ENCODE measurements at regions not wholly inside any gene's neighbourhood (a gene's known extent, or its start where the extent isn't known, plus 50 kb on each side); places are given as distances from the start of the nearest gene placed in this dataset.
"Not testable (repeated sequence)": the region's sequence is repeated elsewhere in the genome, so short reads cannot be mapped to it uniquely, and the experiment has no call there.

DNA sequence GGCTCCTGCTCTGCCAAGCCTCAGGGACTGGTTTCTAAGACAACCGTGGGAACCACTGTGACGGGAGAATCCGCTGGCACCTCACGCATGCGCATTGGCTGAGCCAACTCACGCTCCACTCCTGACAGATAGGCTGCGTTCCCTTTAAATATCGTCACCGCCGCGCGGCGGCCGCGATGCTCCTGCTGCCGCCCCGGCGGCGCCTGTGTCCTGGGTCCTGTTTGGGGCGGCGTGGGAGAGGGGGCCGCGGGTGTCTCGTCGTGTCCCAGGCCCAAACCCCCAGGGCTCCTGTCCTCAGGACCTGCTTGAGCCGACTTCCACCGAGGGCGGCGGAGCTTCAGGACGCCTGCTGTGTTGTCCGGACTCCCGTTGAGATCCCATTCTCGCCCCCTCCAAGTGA, 684.8 kb upstream of the TPTE start:
- POLR2A ChIA-PET, CTCF ChIA-PET: not testable (repeated sequence)

DNA sequence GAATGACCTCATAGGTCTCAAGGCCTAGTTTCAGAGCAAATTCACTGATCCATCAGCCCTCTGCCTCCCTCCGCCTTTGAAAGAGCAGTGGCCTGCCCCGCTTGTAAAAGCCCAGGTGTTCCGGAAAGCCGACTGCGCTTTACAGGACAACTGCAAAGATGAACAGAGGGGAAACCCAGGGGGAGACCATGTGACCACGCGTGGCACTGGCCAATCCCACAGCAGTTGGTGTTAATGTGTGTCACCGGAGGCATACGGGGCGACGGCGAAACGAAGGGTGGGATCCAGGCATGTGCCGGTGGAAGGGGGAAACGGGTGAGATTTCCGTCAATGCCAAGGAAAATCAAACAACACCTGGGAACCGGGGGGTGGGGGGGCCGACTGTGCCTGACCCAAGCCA, 684.4 kb upstream of the TPTE start:
- POLR2A ChIA-PET; H3K4me3 ChIP-seq (ENCODE audit: control insufficient read depth in 1 of 7, extremely low read depth in 1 of 7, insufficient read depth in 4 of 7, low read depth in 2 of 7, low read length in 6 of 7); H3K36me3 ChIP-seq (ENCODE audit: control insufficient read depth in 4 of 4, insufficient read depth in 4 of 4, low read length in 3 of 4); H3K27me3 ChIP-seq (replicated peaks in 2 of 5; ENCODE audit: control insufficient read depth in 4 of 5, insufficient read depth in 5 of 5, low read length in 4 of 5); H3K4me1 ChIP-seq (ENCODE audit: control extremely low read depth in 1 of 4, control insufficient read depth in 4 of 4, insufficient read depth in 4 of 4, low read length in 3 of 4); H3K27ac ChIP-seq (ENCODE audit: insufficient read depth in 1 of 2, low read depth in 1 of 2, low read length in 2 of 2, poor library complexity in 1 of 2, severe bottlenecking in 2 of 2); DNase-seq; CTCF ChIA-PET: not testable (repeated sequence)
- WGBS (ENCODE audit: insufficient coverage): 77% methylated on average over 14 of the region's 18 CpGs
- H3K9me3 ChIP-seq (ENCODE audit: control extremely low read depth in 1 of 5, control insufficient read depth in 4 of 5, insufficient read depth in 2 of 5, low read depth in 1 of 5, low read length in 4 of 5): peaks cover 0 to 23% (median 13%) of the 10 kb centered on the region in 5 experiments

More for the DNA sequence above, 684.8 kb upstream of the TPTE start:
- not testable (repeated sequence) for H3K27me3 ChIP-seq (replicated peaks in 2 of 5; ENCODE audit: control insufficient read depth in 4 of 5, insufficient read depth in 5 of 5, low read length in 4 of 5); DNase-seq; H3K27ac ChIP-seq (ENCODE audit: insufficient read depth in 1 of 2, low read depth in 1 of 2, low read length in 2 of 2, poor library complexity in 1 of 2, severe bottlenecking in 2 of 2); H3K36me3 ChIP-seq (ENCODE audit: control insufficient read depth in 4 of 4, insufficient read depth in 4 of 4, low read length in 3 of 4); H3K4me3 ChIP-seq (ENCODE audit: control insufficient read depth in 1 of 7, extremely low read depth in 1 of 7, insufficient read depth in 4 of 7, low read depth in 2 of 7, low read length in 6 of 7); H3K4me1 ChIP-seq (ENCODE audit: control extremely low read depth in 1 of 4, control insufficient read depth in 4 of 4, insufficient read depth in 4 of 4, low read length in 3 of 4)
- H3K9me3 ChIP-seq (ENCODE audit: control extremely low read depth in 1 of 5, control insufficient read depth in 4 of 5, insufficient read depth in 2 of 5, low read depth in 1 of 5, low read length in 4 of 5): peaks cover 0 to 23% (median 13%) of the 10 kb centered on the region in 5 experiments
- WGBS (ENCODE audit: insufficient coverage): 75% methylated on average over 9 of the region's 33 CpGs

DNA sequence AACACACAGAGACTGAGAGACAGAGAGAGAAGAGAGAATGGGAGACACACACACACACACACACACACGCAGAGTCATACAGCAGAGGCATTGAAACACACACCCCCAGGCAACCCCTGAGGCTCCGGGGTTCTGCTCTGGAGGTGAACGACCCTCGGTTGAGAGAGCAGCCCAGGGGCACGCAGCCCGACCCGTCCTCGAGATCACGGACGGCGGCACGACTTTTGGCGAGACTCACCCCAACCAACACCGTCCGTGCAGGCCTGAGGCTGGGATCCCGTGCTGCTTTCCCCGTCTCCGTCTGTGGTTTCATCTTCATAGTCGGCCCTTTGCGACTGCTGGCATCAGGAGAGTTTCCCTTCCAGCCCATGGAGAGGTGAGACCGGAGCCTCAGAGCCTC, 683.9 kb upstream of the TPTE start:
- DNase-seq; H3K4me3 ChIP-seq (ENCODE audit: control insufficient read depth in 1 of 7, extremely low read depth in 1 of 7, insufficient read depth in 4 of 7, low read depth in 2 of 7, low read length in 6 of 7); POLR2A ChIA-PET; H3K36me3 ChIP-seq (ENCODE audit: control insufficient read depth in 4 of 4, insufficient read depth in 4 of 4, low read length in 3 of 4); H3K27ac ChIP-seq (ENCODE audit: insufficient read depth in 1 of 2, low read depth in 1 of 2, low read length in 2 of 2, poor library complexity in 1 of 2, severe bottlenecking in 2 of 2); H3K4me1 ChIP-seq (ENCODE audit: control extremely low read depth in 1 of 4, control insufficient read depth in 4 of 4, insufficient read depth in 4 of 4, low read length in 3 of 4); H3K27me3 ChIP-seq (replicated peaks in 2 of 5; ENCODE audit: control insufficient read depth in 4 of 5, insufficient read depth in 5 of 5, low read length in 4 of 5); CTCF ChIA-PET: not testable (repeated sequence)
- H3K9me3 ChIP-seq (ENCODE audit: control extremely low read depth in 1 of 5, control insufficient read depth in 4 of 5, insufficient read depth in 2 of 5, low read depth in 1 of 5, low read length in 4 of 5): peaks cover 0 to 23% (median 13%) of the 10 kb centered on the region in 5 experiments
- WGBS (ENCODE audit: insufficient coverage): 79% methylated on average over 21 of the region's 21 CpGs

DNA sequence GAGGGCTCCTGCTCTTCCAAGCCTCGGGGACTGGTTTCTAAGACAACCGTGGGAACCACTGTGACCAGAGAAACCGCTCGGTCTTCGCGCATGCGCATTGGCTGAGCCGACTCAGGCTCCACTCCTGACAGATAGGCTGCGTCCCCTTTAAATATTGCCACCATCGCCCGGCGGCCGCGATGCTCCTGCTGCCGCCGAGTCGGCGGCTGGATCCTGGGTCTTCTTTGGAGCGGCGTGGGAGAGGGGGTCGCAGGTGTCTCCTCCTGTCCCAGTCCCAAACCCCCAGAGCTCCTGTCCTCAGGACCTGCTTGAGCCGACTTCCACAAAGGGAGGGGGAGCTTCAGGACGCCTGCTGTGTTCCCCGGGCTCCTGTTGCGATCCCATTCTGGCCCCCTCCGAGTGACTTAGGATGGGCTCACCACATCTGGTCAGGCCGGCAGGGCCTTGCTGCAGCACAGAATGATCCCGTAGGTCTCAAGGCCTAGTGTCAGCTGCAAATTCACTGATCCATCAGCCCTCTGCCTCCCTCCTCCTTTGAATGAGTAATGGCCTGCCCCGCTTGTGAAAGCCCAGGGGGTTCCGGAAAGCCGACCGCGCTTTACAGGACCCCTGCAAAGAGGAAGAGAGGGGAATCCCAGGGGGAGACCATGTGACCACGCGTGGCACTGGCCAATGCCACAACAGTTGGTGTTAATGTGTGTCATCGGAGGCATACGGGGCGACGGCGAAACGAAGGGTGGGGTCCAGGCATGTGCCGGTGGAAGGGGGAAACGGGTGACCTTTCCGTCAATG, 683.2 kb upstream of the TPTE start:
- Histone ChIP-seq H3K4me3 (ENCODE audit: control insufficient read depth in 1 of 7, extremely low read depth in 1 of 7, insufficient read depth in 4 of 7, low read depth in 2 of 7, low read length in 6 of 7) (no peak overlapping the region), H3K27me3 (replicated peaks in 2 of 5; ENCODE audit: control insufficient read depth in 4 of 5, insufficient read depth in 5 of 5, low read length in 4 of 5) (no peaks in the 10 kb centered on the region), H3K27ac (ENCODE audit: insufficient read depth in 1 of 2, low read depth in 1 of 2, low read length in 2 of 2, poor library complexity in 1 of 2, severe bottlenecking in 2 of 2) (no peak overlapping the region), H3K9me3 (ENCODE audit: control extremely low read depth in 1 of 5, control insufficient read depth in 4 of 5, insufficient read depth in 2 of 5, low read depth in 1 of 5, low read length in 4 of 5) (peaks cover 0 to 23% (median 13%) of the 10 kb centered on the region in 5 experiments), H3K4me1 (ENCODE audit: control extremely low read depth in 1 of 4, control insufficient read depth in 4 of 4, insufficient read depth in 4 of 4, low read length in 3 of 4) (no peaks in the 10 kb centered on the region), H3K36me3 (ENCODE audit: control insufficient read depth in 4 of 4, insufficient read depth in 4 of 4, low read length in 3 of 4) (no peaks in the 10 kb centered on the region)
- no peak for DNase-seq
- ChIA-PET POLR2A (no interaction called here), CTCF (no interaction called here)
- WGBS (ENCODE audit: insufficient coverage): 84% methylated on average over 44 of the region's 44 CpGs

DNA sequence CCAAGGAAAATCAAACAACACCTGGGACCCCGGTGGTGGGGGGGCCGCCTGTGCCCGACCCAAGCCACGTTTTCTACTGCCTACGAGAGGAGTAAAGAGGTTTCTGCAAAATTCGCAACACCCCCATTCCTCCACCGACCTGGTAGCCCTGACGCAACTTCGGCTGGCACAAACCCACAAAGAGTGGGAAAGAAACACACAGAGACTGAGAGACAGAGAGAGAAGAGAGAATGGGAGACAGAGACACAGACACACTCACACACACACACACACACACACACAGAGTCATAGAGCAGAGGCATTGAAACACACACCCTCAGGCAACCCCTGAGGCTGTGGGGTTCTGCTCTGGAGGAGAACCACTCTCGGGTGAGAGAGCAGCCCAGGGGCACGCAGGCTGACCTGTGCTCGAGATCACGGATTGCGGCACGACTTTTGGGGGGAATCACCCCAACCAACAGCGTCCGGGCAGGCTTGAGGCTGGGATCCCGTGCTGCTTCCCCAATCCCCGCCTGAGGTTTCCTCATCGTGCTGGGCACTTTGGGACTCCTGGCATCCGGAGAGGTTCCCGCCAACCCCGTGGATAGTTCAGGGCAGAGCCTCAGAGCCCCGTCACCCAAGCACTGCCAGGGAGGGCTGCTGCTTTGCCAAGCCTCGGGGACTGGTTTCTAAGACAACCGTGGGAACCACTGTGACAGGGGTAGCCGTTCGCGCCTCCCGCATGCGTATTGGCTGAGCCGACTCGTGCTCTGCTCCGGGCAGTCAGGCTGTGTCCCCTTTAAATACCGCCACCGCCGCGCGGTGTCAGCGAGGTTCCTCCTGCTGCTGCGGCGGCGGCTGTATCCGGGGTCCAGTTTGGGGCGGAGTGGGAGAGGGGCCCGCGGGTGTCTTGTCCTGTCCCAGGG, 682.4 kb upstream of the TPTE start:
- Histone ChIP-seq H3K27ac (ENCODE audit: insufficient read depth in 1 of 2, low read depth in 1 of 2, low read length in 2 of 2, poor library complexity in 1 of 2, severe bottlenecking in 2 of 2) (no peak overlapping the region), H3K4me1 (ENCODE audit: control extremely low read depth in 1 of 4, control insufficient read depth in 4 of 4, insufficient read depth in 4 of 4, low read length in 3 of 4) (no peaks in the 10 kb centered on the region), H3K9me3 (ENCODE audit: control extremely low read depth in 1 of 5, control insufficient read depth in 4 of 5, insufficient read depth in 2 of 5, low read depth in 1 of 5, low read length in 4 of 5) (peaks cover 0 to 24% (median 13%) of the 10 kb centered on the region in 5 experiments), H3K4me3 (ENCODE audit: control insufficient read depth in 1 of 7, extremely low read depth in 1 of 7, insufficient read depth in 4 of 7, low read depth in 2 of 7, low read length in 6 of 7) (no peak overlapping the region), H3K36me3 (ENCODE audit: control insufficient read depth in 4 of 4, insufficient read depth in 4 of 4, low read length in 3 of 4) (no peaks in the 10 kb centered on the region), H3K27me3 (replicated peaks in 2 of 5; ENCODE audit: control insufficient read depth in 4 of 5, insufficient read depth in 5 of 5, low read length in 4 of 5) (no peaks in the 10 kb centered on the region)
- DNase-seq: no peak
- POLR2A ChIA-PET: no interaction called here
- CTCF ChIA-PET: no interaction called here
- WGBS (ENCODE audit: insufficient coverage): 75% methylated on average over 46 of the region's 47 CpGs

DNA sequence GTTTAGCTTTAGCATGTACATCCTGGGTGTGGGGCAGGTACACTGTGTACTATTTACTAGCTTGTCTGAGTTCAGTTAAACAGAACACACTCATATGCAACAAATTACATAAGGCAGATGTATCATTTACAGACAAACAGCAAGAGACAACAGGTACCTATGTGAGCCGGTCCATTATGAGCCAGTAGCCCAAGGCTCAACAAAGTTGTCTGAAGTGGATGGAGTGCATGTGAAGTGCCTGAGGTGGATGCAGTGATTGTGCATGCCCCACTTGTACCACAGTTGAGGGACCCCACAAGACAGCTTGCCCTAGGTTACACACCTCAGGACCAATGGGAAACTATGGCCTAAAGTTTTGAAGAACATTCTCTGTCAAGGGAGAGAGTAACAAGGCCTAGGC, 677.3 kb upstream of the TPTE start:
- CTCF ChIA-PET; H3K4me3 ChIP-seq (ENCODE audit: control insufficient read depth in 1 of 7, extremely low read depth in 1 of 7, insufficient read depth in 4 of 7, low read depth in 2 of 7, low read length in 6 of 7); H3K27ac ChIP-seq (ENCODE audit: insufficient read depth in 1 of 2, low read depth in 1 of 2, low read length in 2 of 2, poor library complexity in 1 of 2, severe bottlenecking in 2 of 2); H3K4me1 ChIP-seq (ENCODE audit: control extremely low read depth in 1 of 4, control insufficient read depth in 4 of 4, insufficient read depth in 4 of 4, low read length in 3 of 4); H3K27me3 ChIP-seq (replicated peaks in 2 of 5; ENCODE audit: control insufficient read depth in 4 of 5, insufficient read depth in 5 of 5, low read length in 4 of 5); H3K36me3 ChIP-seq (ENCODE audit: control insufficient read depth in 4 of 4, insufficient read depth in 4 of 4, low read length in 3 of 4); POLR2A ChIA-PET; DNase-seq: not testable (repeated sequence)
- 74% methylated on average over 1 of the region's 1 CpG for WGBS (ENCODE audit: insufficient coverage)
- peaks cover 0 to 12% (median 8%) of the 10 kb centered on the region in 5 experiments for H3K9me3 ChIP-seq (ENCODE audit: control extremely low read depth in 1 of 5, control insufficient read depth in 4 of 5, insufficient read depth in 2 of 5, low read depth in 1 of 5, low read length in 4 of 5)

DNA sequence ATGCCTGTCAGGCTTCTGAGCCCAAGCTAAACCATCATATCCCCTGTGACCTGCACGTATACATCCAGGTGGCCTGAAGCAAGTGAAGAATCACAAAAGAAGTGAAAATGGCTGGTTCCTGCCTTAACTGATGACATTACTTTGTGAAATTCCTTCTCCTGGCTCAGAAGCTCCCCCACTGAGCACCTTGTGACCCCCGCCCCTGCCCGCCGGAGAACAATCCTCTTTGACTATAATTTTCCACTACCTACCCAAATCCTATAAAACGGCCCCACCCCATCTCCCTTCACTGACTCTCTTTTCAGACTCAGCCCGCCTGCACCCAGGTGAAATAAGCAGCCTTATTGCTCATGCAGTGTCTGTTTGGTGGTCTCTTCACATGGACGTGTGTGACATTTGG, 673.9 kb upstream of the TPTE start:
- CTCF ChIA-PET; DNase-seq; H3K36me3 ChIP-seq (ENCODE audit: control insufficient read depth in 4 of 4, insufficient read depth in 4 of 4, low read length in 3 of 4); H3K27me3 ChIP-seq (replicated peaks in 2 of 5; ENCODE audit: control insufficient read depth in 4 of 5, insufficient read depth in 5 of 5, low read length in 4 of 5); H3K4me1 ChIP-seq (ENCODE audit: control extremely low read depth in 1 of 4, control insufficient read depth in 4 of 4, insufficient read depth in 4 of 4, low read length in 3 of 4); POLR2A ChIA-PET; H3K27ac ChIP-seq (ENCODE audit: insufficient read depth in 1 of 2, low read depth in 1 of 2, low read length in 2 of 2, poor library complexity in 1 of 2, severe bottlenecking in 2 of 2); H3K4me3 ChIP-seq (ENCODE audit: control insufficient read depth in 1 of 7, extremely low read depth in 1 of 7, insufficient read depth in 4 of 7, low read depth in 2 of 7, low read length in 6 of 7): not testable (repeated sequence)
- 68% methylated on average over 4 of the region's 7 CpGs for WGBS (ENCODE audit: insufficient coverage)
- peaks cover 0 to 11% (median 6%) of the 10 kb centered on the region in 5 experiments for H3K9me3 ChIP-seq (ENCODE audit: control extremely low read depth in 1 of 5, control insufficient read depth in 4 of 5, insufficient read depth in 2 of 5, low read depth in 1 of 5, low read length in 4 of 5)

Data from common myeloid progenitor, CD34-positive (primary cell).